ENCODE measurements at regions not wholly inside any gene's neighbourhood (a gene's known extent, or its start where the extent isn't known, plus 50 kb on each side); places are given as distances from the start of the nearest gene placed in this dataset.

- Histone ChIP-seq H3K4me3 (no peak overlapping the region), H3K36me3 (no peaks in the 10 kb centered on the region), H3K27ac (no peak overlapping the region), H3K27me3 (no peaks in the 10 kb centered on the region), H3K4me1 (no peaks in the 10 kb centered on the region), H3K9me3 (no peaks in the 10 kb centered on the region)
- intact Hi-C loops (cut with DNase I): no loop called here
- TF ChIP-seq CTCF (IDR thresholded peaks at IDR 0.05) (no peak), POLR2A (IDR thresholded peaks at IDR 0.05) (no peak), POLR2AphosphoS5 (IDR thresholded peaks at IDR 0.05; ENCODE audit: insufficient read depth in 1 of 2, low read depth in 1 of 2) (no peak)
- no peak for DNase-seq (ENCODE audit: extremely low spot score in 2 of 2)
Observed at GRCh38 chr3:21024563-21024962, 726.4 kb downstream of the ZNF385D start.

DNA sequence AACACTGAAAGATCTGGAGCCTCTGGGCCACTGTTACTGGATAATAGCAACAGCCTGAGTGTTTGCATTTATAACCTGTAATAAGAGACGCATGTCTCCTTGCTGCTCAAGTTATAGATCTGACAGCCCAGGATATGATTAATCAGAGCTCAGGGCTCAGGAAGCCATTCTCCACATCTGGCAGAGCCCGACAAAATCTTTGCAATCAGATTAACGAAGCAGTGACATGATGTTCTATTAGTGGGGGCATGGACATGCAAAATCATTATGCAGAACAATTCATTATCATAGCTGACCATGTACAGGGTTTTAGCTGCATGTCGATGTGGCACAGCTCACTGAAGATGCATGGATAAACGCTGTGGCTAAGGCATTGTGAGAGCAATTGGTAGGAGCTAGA lies 730.3 kb downstream of the ZNF385D start:
- TF ChIP-seq POLR2A (IDR thresholded peaks at IDR 0.05): no peak
- no peak for DNase-seq (ENCODE audit: extremely low spot score in 2 of 2)
- no peaks in the 10 kb centered on the region for H3K36me3 ChIP-seq
- intact Hi-C loops (cut with DNase I): no loop called here
- no peaks in the 10 kb centered on the region for H3K27me3 ChIP-seq
- H3K4me1 ChIP-seq: no peaks in the 10 kb centered on the region
- H3K27ac ChIP-seq: no peak overlapping the region
- H3K4me3 ChIP-seq: no peak overlapping the region
- H3K9me3 ChIP-seq: no peaks in the 10 kb centered on the region

DNA sequence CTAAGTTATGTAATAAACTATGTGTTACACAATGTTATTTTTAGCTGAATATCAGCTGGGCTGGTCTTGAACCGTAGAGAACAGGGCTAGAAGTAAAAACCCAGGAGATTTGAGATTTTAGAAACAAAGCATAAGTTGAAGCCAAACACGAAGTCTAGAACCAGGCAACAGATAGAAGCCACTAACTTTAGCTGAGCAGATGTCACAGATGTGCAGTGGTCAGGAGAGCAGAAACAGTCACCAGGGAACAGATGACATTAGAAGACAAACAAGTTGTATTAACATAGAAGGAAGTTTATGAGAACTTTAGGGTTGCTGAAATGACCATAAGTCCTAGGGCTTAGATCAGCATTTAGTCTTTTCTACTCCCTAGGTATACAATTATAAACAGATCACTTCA lies 731.0 kb downstream of the ZNF385D start:
- DNase-seq (ENCODE audit: extremely low spot score in 2 of 2): no peak
- no peak overlapping the region for H3K4me3 ChIP-seq
- TF ChIP-seq CTCF (IDR thresholded peaks at IDR 0.05): no peak
- H3K4me1 ChIP-seq: no peaks in the 10 kb centered on the region
- H3K9me3 ChIP-seq: no peaks in the 10 kb centered on the region
- intact Hi-C loops (cut with DNase I): no loop called here
- H3K27ac ChIP-seq: no peak overlapping the region
- no peaks in the 10 kb centered on the region for H3K27me3 ChIP-seq
- no peaks in the 10 kb centered on the region for H3K36me3 ChIP-seq

- Histone ChIP-seq H3K9me3 (no peaks in the 10 kb centered on the region), H3K36me3 (no peaks in the 10 kb centered on the region), H3K27me3 (no peaks in the 10 kb centered on the region), H3K27ac (no peak overlapping the region), H3K4me3 (no peak overlapping the region), H3K4me1 (no peaks in the 10 kb centered on the region)
- no peak for TF ChIP-seq CTCF (IDR thresholded peaks at IDR 0.05)
- no peak for TF ChIP-seq POLR2A (IDR thresholded peaks at IDR 0.05)
- TF ChIP-seq POLR2AphosphoS5 (IDR thresholded peaks at IDR 0.05; ENCODE audit: insufficient read depth in 1 of 2, low read depth in 1 of 2): no peak
- no peak for DNase-seq (ENCODE audit: extremely low spot score in 2 of 2)
- intact Hi-C loops (cut with DNase I): no loop called here
Observed at GRCh38 chr3:21017115-21017852, 733.7 kb downstream of the ZNF385D start.

DNA sequence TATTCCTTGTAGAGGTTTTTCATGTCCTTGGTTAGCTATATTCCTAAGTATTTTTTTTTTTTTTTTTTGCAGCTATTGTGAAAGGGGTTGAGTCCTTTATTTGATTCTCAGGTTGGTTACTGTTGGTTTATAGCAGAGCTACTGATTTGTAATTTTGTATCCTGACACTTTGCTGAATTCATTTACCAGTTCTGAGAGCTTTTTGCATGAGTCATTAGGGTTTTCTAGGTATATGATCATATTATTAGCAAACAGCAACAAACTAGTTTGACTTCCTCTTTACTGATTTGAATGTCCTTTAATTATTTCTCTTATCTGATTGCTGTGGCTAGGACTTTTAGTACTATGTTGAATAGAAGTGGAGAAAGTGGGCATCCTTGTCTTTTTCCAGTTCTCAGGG lies 737.4 kb downstream of the ZNF385D start:
- no peaks in the 10 kb centered on the region for H3K36me3 ChIP-seq
- no peaks in the 10 kb centered on the region for H3K4me1 ChIP-seq
- intact Hi-C loops (cut with DNase I): no loop called here
- TF ChIP-seq POLR2AphosphoS5 (IDR thresholded peaks at IDR 0.05; ENCODE audit: insufficient read depth in 1 of 2, low read depth in 1 of 2) (no peak), CTCF (IDR thresholded peaks at IDR 0.05) (no peak), POLR2A (IDR thresholded peaks at IDR 0.05) (no peak)
- DNase-seq (ENCODE audit: extremely low spot score in 2 of 2): no peak
- H3K27me3 ChIP-seq: no peaks in the 10 kb centered on the region
- no peaks in the 10 kb centered on the region for H3K9me3 ChIP-seq
- H3K27ac ChIP-seq: no peak overlapping the region
- no peak overlapping the region for H3K4me3 ChIP-seq

All from vagina (tissue), 2 donors.